Esophagus muscularis mucosa (tissue), 4 donors: ENCODE measurements at regions not wholly inside any gene's neighbourhood (a gene's known extent, or its start where the extent isn't known, plus 50 kb on each side); places are given as distances from the start of the nearest gene placed in this dataset.

Experiments
- DNase-seq: peaks from one replicate; pipeline ENCODE4 v3.0.0-alpha.2; 2017; ENCODE audit errors: extremely low spot score
- H3K27ac ChIP-seq, 4 donors: fragments of 200-600 bp; sonication (generic); replicated peaks in 1 of 4; 1 replicate in 3 of 4; 2 replicates in 1 of 4; pipeline ENCODE4 v1.5.1; 2016 to 2019; ENCODE audit warnings: mild to moderate bottlenecking in 1 of 4
- H3K27me3 ChIP-seq, 4 donors: fragments of 200-600 bp; sonication (generic); one replicate each; pipeline versions ENCODE4 v1.5.1 to v1.6.0; 2016 to 2019
- H3K36me3 ChIP-seq, 4 donors: fragments of 200-600 bp; sonication (generic); one replicate each; pipeline ENCODE4 v1.5.1; 2016 to 2019
- H3K4me1 ChIP-seq, 4 donors: fragments of 200-600 bp; sonication (generic); one replicate each; pipeline ENCODE4 v1.5.1; 2016 to 2019
- H3K4me3 ChIP-seq, 4 donors: fragments of 200-600 bp; sonication (generic); 1 replicate in 2 of 4; 2 replicates in 2 of 4; pipeline ENCODE4 v1.5.1; 2016 to 2019; ENCODE audit warnings: mild to moderate bottlenecking in 4 of 4, moderate library complexity in 1 of 4
- H3K9me3 ChIP-seq, 4 donors: fragments of 200-600 bp; sonication (generic); 1 replicate in 3 of 4; 2 replicates in 1 of 4; pipeline ENCODE4 v1.5.1; 2016 to 2019
- CTCF ChIP-seq, 3 experiments: fragments of 200-600 bp in 2 of 3; fragments of 450-650 bp in 1 of 3; sonication (generic) in 2 of 3; IDR thresholded peaks; one replicate each; pipeline ENCODE4 v1.5.1; 2017 to 2019; ENCODE audit warnings: antibody characterized with exemption in 3 of 3, mild to moderate bottlenecking in 2 of 3, moderate library complexity in 1 of 3
- EP300 ChIP-seq: sonication (generic); formaldehyde crosslinking; IDR thresholded peaks from one replicate; pipeline ENCODE4 v1.6.1; 2017; ENCODE audit warnings: antibody characterized with exemption
- POLR2A ChIP-seq: fragments of 450-650 bp; IDR thresholded peaks from one replicate; pipeline ENCODE4 v1.6.1; 2017; ENCODE audit warnings: antibody characterized with exemption, moderate library complexity, mild to moderate bottlenecking, low read depth
- POLR2AphosphoS5 ChIP-seq, 2 donors: sonication (generic); formaldehyde crosslinking; IDR thresholded peaks; one replicate each; pipeline ENCODE4 v1.6.1; 2017; ENCODE audit warnings: antibody characterized with exemption in 2 of 2
- WGBS: methylation state at CpG from one replicate; pipeline ENCODE4 v1.1.5; 2018; 5-methylcytosine and 5-hydroxymethylcytosine counted together
- intact Hi-C: fragments of 100-400 bp; cut with DNase I; formaldehyde crosslinking; loops from one replicate; pipeline ENCODE4 v1.15.1; 2023

- no peaks in the 10 kb centered on the region for H3K9me3 ChIP-seq
- TF ChIP-seq POLR2A = no peak
- no peak for TF ChIP-seq EP300
- TF ChIP-seq CTCF (IDR thresholded peaks at IDR 0.05) = no peak
- TF ChIP-seq POLR2AphosphoS5 (IDR thresholded peaks at IDR 0.05) = peak in 1 of 2 donors; percentile 27
- H3K27me3 ChIP-seq = no peaks in the 10 kb centered on the region
- no peak overlapping the region for H3K4me3 ChIP-seq
- H3K27ac ChIP-seq = peak overlapping the region in 3 of 4 donors; percentile 29 to 69 (median 61)
- H3K4me1 ChIP-seq = peaks cover 2 to 24% (median 7%) of the 10 kb centered on the region in 4 donors
- DNase-seq = no peak
- WGBS = 71% methylated on average over 5 of the region's 5 CpGs
- intact Hi-C loops = no loop called here
- no peaks in the 10 kb centered on the region for H3K36me3 ChIP-seq
These were observed 92.8 kb downstream of the ETS2 start for GRCh38 chr21:38898422-38899096.

- WGBS = 55% methylated on average over 6 of the region's 6 CpGs
- H3K4me1 ChIP-seq = peaks cover 0 to 20% (median 4%) of the 10 kb centered on the region in 4 donors
- no peaks in the 10 kb centered on the region for H3K27me3 ChIP-seq
- peak overlapping the region; percentile 29 to 69 (median 58) for H3K27ac ChIP-seq
- H3K9me3 ChIP-seq = no peaks in the 10 kb centered on the region
- intact Hi-C loops = no loop called here
- H3K4me3 ChIP-seq = no peak overlapping the region
- TF ChIP-seq POLR2A = no peak
- TF ChIP-seq CTCF (IDR thresholded peaks at IDR 0.05) = no peak
- peak; percentile 13 to 16 for TF ChIP-seq POLR2AphosphoS5 (IDR thresholded peaks at IDR 0.05)
- TF ChIP-seq EP300 = no peak
- H3K36me3 ChIP-seq = no peaks in the 10 kb centered on the region
- no peak for DNase-seq
These were observed 92.0 kb downstream of the ETS2 start for GRCh38 chr21:38897532-38898421.

GRCh38 chr21:38894899-38895298 lies 89.2 kb downstream of the ETS2 start:
- WGBS = 85% methylated on average over 3 of the region's 3 CpGs
- Histone ChIP-seq H3K27ac (no peak overlapping the region), H3K27me3 (no peaks in the 10 kb centered on the region), H3K4me3 (no peak overlapping the region), H3K36me3 (no peaks in the 10 kb centered on the region), H3K4me1 (peaks cover 0 to 21% (median 5%) of the 10 kb centered on the region in 4 donors), H3K9me3 (no peaks in the 10 kb centered on the region)
- TF ChIP-seq POLR2A = no peak
- TF ChIP-seq EP300 = no peak
- no peak for TF ChIP-seq POLR2AphosphoS5 (IDR thresholded peaks at IDR 0.05)
- TF ChIP-seq CTCF (IDR thresholded peaks at IDR 0.05) = no peak
- DNase-seq = no peak
- intact Hi-C loops = no loop called here

GRCh38 chr21:38888991-38889561 lies 83.3 kb downstream of the ETS2 start:
- WGBS = 28% methylated on average over 2 of the region's 2 CpGs
- intact Hi-C loops = no loop called here
- Histone ChIP-seq H3K9me3 (peaks cover 0 to 24% (median 12%) of the 10 kb centered on the region in 4 donors), H3K27me3 (no peaks in the 10 kb centered on the region), H3K27ac (peak overlapping the region; percentile 37 to 52 (median 48)), H3K36me3 (no peaks in the 10 kb centered on the region), H3K4me3 (no peak overlapping the region), H3K4me1 (peaks cover 0 to 14% (median 7%) of the 10 kb centered on the region in 4 donors)
- DNase-seq = no peak
- TF ChIP-seq EP300 (no peak), CTCF (IDR thresholded peaks at IDR 0.05) (no peak), POLR2AphosphoS5 (IDR thresholded peaks at IDR 0.05) (no peak), POLR2A (no peak)
